ENCODE measurements at regions not wholly inside any gene's neighbourhood (a gene's known extent, or its start where the extent isn't known, plus 50 kb on each side); places are given as distances from the start of the nearest gene placed in this dataset.

DNA sequence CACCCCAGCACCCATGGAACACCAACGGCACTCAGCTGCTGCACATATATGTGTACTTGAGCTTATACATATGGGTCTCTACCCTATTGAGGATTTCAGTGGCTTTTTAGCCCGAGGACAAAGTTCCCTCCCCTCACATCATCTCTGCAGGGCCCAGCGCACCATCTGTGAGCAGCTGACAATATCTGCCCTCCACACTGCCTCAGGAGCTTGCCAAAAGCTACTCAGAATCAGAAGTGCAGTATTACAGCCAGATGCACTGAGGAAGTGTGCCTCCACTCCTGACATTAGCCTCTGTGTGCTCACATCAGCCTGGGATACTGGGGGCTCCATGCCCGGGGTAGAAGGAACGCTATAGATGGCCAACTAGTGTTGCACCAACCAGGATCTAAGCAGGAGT is 903.9 kb downstream of the UQCRFS1 start:
- no peak overlapping the region for H4K91ac ChIP-seq (ENCODE audit: insufficient read length, low read depth, low read length)
- H4K5ac ChIP-seq (ENCODE audit: insufficient read length, low read depth, low read length): no peak overlapping the region
- DNase-seq: no peak
- no peak overlapping the region for H3K56ac ChIP-seq (ENCODE audit: insufficient read length, low read depth, low read length)
- H3K23me2 ChIP-seq (ENCODE audit: insufficient read length, low read depth, low read length, poor library complexity, severe bottlenecking): no peaks in the 10 kb centered on the region
- no peak overlapping the region for H3K14ac ChIP-seq (ENCODE audit: insufficient read depth, low read length)
- no peak overlapping the region for H4K8ac ChIP-seq (replicated peaks; ENCODE audit: insufficient read length, low read depth, low read length)
- no peak overlapping the region for H2BK20ac ChIP-seq (ENCODE audit: low read depth, low read length, poor library complexity, severe bottlenecking)
- no peaks in the 10 kb centered on the region for H3K79me2 ChIP-seq (ENCODE audit: insufficient read depth, low read length)
- no peak overlapping the region for H2BK120ac ChIP-seq (ENCODE audit: low read depth, low read length, poor library complexity, severe bottlenecking)
- no peak overlapping the region for H3K4ac ChIP-seq (ENCODE audit: low read depth, low read length)
- H3K79me1 ChIP-seq (ENCODE audit: insufficient read depth, low read depth, low read length, poor library complexity, severe bottlenecking): no peaks in the 10 kb centered on the region
- no peak overlapping the region for H2BK5ac ChIP-seq (ENCODE audit: insufficient read length, low read length)
- H4K20me1 ChIP-seq (ENCODE audit: control insufficient read depth, insufficient read depth, insufficient read length): no peaks in the 10 kb centered on the region
- no peaks in the 10 kb centered on the region for H3K4me1 ChIP-seq (ENCODE audit: insufficient read depth, low read length)
- no peak overlapping the region for H2AFZ ChIP-seq (ENCODE audit: low read length)
- H2BK15ac ChIP-seq (ENCODE audit: low read depth, low read length): no peak overlapping the region
- TF ChIP-seq, protein P1, sequence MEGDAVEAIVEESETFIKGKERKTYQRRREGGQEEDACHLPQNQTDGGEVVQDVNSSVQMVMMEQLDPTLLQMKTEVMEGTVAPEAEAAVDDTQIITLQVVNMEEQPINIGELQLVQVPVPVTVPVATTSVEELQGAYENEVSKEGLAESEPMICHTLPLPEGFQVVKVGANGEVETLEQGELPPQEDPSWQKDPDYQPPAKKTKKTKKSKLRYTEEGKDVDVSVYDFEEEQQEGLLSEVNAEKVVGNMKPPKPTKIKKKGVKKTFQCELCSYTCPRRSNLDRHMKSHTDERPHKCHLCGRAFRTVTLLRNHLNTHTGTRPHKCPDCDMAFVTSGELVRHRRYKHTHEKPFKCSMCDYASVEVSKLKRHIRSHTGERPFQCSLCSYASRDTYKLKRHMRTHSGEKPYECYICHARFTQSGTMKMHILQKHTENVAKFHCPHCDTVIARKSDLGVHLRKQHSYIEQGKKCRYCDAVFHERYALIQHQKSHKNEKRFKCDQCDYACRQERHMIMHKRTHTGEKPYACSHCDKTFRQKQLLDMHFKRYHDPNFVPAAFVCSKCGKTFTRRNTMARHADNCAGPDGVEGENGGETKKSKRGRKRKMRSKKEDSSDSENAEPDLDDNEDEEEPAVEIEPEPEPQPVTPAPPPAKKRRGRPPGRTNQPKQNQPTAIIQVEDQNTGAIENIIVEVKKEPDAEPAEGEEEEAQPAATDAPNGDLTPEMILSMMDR (conservative IDR thresholded peaks at IDR 0.05): no peak
- H3K27me3 ChIP-seq (ENCODE audit: insufficient read depth, low read length): no peaks in the 10 kb centered on the region
- H3K4me2 ChIP-seq (ENCODE audit: insufficient read depth, insufficient read length, low read length): no peak overlapping the region
- WGBS (ENCODE audit: extremely low coverage, insufficient read length, low lambda C conversion rate): no CpG with 5 or more reads among the region's 5 CpGs
- H3K27ac ChIP-seq (ENCODE audit: insufficient read length, low read depth, low read length): no peak overlapping the region
- no peak overlapping the region for H3K18ac ChIP-seq (ENCODE audit: insufficient read length, low read depth, low read length)
- no peak overlapping the region for H3K9ac ChIP-seq (ENCODE audit: extremely low read depth, insufficient read length, low read length)
- H2AK5ac ChIP-seq (ENCODE audit: insufficient read length, low read length): no peak overlapping the region
- Mint-ChIP-seq H3K9me3 (no peaks in the 10 kb centered on the region; a peak in 1 of 5 replicates), H3K27ac (no peak overlapping the region), H3K27me3 (ENCODE audit: low read depth) (no peaks in the 10 kb centered on the region), H3K36me3 (ENCODE audit: insufficient read depth in 1 of 3, low read depth in 3 of 3) (no peaks in the 10 kb centered on the region; a peak in 1 of 7 replicates), H3K4me3 (no peak overlapping the region; a peak in 1 of 5 replicates), H3K4me1 (peaks cover 6 to 12% of the 10 kb centered on the region in 2 experiments)
- no peaks in the 10 kb centered on the region for H3K9me3 ChIP-seq (ENCODE audit: control insufficient read depth, low read depth, low read length)
- H3T11ph ChIP-seq (ENCODE audit: low read length): no peak overlapping the region
- no peak overlapping the region for H3K23ac ChIP-seq (ENCODE audit: insufficient read length, low read depth, low read length)
- H2BK12ac ChIP-seq (ENCODE audit: insufficient read length, low read depth, low read length): no peak overlapping the region
